ENCODE measurements at regions not wholly inside any gene's neighbourhood (a gene's known extent, or its start where the extent isn't known, plus 50 kb on each side); places are given as distances from the start of the nearest gene placed in this dataset.
"Not testable (repeated sequence)": the region's sequence is repeated elsewhere in the genome, so short reads cannot be mapped to it uniquely, and the experiment has no call there.

DNA sequence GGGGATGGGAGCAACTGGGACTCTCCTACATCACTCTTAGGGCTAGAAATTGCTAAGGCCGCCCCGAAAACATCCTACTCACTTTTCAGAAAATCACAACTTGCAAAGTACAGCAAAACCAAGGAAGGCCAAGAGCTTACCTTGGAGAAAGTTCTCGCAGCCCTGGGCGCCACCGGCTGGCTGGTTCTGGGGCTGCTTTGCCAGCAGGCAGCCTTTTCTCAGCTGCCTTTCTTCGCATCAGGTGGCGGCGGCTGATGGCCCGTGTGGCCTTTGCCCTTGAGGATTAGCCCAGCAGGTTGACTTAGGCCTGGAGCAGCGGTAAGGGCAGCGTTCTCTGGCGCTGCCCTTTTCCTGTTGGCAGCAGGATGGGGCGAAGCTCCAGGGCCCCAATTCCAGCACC, 77.3 kb upstream of the THOC3 start:
- DNase-seq; intact Hi-C loops (cut with micrococcal nuclease); ATAC-seq: not testable (repeated sequence)

DNA sequence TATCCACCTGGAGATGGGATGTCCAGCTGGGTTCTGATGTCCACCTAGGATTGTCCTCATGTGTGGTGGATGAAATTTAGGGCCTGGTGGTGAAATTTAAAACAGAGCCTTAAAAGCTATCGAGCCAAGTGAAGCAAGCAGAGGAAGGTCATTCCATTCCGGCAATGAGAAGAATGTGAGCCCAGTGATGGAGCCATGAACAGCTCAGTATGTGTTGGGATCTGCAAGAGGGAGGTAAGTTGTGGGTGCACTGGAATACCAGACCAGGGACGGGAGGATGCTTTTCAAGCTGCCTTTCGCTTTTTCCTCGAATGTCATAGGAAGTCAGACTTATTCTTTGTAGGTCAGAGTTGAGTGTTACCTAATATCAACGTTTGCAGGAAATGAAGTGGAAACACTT, 80.6 kb upstream of the THOC3 start:
- intact Hi-C loops (cut with micrococcal nuclease); ATAC-seq; DNase-seq: not testable (repeated sequence)

DNA sequence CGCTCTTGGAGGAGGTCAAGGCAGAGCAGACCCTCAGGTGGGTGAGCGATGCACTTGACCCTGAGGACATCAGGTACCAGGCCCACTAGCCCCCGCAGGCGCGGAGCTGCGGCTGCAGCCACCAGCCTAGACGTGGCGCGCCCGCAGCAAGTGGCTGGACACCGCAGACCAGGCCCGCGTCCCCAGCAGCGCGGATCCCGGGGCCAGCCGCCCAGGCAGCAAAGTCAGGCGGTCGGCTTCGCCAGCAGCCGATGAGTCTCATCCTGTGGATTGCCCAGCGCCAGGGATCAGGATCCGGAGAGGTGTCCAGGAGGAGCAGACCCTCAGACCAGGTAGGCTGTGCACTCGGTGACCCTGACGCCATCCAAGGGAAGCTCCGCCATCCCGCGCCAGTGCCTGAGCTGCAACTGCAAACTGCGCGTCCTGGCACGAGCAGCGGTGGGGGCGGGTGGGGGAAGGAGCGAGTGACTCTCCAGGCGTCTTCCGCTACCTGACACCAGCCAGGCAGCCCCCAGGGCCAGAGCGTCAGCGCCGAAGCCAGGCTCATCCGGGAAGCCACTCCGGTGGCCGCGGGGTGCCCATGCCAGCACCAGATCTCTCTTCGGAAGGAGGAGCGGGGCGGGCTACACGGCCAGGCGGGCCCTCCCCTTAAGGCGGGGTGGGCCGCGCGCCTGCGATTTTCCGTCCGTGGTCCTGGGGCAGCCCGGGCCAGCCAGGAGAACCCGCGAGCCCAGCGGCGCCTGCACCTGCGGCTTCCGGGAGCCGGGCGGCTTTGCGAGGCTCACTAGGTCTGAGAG, 92.6 kb upstream of the THOC3 start:
- DNase-seq; intact Hi-C loops (cut with micrococcal nuclease): not testable (repeated sequence)
- peak; percentile 69 for ATAC-seq

DNA sequence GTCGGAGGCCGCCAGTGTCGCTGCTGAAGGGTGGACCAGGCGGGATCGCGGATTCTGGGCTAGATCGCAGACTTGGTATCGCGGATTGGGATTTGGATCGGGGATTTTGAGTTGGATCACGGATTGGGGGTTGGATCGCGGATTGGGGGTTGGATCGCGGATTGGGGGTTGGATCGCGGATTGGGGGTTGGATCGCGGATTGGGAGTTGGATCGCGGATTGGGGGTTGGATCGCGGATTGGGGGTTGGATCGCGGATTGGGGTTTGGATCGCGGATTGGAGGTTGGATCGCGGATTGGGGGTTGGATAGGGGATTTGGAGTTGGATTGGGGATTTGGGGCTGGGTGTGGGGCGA, 93.1 kb upstream of the THOC3 start:
- ATAC-seq; intact Hi-C loops (cut with micrococcal nuclease); DNase-seq: not testable (repeated sequence)

DNA sequence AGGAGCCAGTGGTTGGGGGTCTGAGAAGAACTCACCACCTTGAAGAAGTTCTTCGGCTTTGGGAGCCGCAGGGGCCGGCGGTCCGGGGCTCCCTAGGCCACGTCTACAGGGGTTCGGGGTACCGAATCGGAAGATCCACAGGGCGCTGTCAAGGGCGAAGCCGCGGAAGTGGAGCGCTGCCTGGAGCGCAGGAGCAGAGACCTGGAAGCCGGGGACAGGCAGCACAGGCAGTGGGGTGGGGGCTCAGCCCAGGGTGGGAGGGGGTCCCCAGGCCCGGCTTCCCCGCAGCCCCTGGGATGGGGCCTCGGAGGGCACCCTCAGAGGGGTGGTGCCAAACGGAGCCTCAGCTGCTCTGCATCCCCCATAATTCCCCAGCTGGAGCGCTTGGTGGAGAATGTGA, 93.5 kb upstream of the THOC3 start:
- intact Hi-C loops (cut with micrococcal nuclease); ATAC-seq: not testable (repeated sequence)

DNA sequence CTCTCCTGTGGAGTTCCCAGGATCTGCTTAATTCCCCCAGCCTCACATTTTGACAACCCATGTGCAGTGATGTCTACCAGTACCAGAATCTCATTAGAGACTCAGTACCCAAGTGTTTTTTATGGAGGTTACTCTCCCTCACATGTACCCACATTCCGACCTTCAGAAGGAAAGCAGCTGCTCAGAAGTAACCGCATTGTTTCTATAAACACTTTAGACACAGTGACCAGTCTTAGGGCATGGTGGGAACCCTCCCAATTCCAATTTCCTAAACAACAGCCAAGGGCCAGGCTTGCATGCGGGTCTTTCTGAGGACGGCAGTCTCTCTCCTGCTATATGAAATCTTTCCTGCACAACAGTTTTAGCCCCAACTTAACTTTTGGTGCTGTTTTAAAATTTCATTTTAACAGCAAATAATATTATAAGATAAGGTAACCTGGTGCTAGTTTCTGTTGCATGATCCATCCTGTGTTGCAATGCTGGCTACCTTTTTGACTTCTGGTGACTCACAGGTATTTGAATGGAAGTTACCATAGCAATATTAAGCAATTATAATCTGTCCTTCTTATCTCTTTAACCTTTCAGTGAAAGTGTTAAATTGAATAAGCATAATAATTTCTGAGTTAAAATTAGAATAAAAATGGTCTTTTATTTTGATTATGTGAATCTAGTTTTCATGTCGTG, 98.3 kb upstream of the THOC3 start:
- intact Hi-C loops (cut with micrococcal nuclease); ATAC-seq; DNase-seq: not testable (repeated sequence)

More for the DNA sequence above, 93.5 kb upstream of the THOC3 start:
- DNase-seq: not testable (repeated sequence)

DNA sequence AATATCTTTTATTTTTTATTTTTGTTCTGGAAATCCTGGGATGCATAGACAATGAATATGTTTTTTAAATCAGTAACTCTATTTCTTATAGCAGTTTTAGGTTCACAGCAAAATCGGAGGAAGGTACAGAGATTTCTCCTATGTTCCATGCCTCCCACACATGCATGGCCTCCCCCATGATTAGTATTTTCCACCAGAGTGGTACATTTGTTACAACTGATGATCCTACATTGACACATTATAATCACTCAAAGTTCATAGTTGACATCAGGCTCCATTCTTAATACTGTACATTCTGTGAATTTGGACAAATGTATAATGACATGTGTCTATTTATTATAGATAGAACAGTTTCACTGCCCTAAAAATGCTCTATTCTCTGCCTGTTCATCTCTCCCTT, 99.0 kb upstream of the THOC3 start:
- not testable (repeated sequence) for ATAC-seq

DNA sequence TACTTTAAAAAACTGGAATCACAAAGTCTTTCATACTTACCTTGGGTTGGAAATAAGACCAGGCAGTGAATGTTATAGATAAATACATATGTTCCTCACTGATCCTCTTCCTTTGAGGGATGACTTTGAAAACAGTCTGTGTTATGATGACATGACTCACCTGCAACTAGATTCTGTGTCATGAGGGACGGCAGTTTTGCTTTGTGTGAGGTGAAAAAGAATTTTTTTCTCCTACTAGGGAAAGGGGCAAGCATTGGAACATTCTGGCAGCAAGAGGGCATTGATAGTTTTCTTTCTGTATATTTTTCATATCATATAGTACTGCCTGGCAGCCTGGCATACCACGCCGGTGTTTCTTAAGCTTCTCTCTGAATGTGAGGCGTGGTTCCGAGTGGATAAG, 99.8 kb upstream of the THOC3 start:
- intact Hi-C loops (cut with micrococcal nuclease); ATAC-seq; DNase-seq: not testable (repeated sequence)

More for the DNA sequence above, 99.0 kb upstream of the THOC3 start:
- DNase-seq; intact Hi-C loops (cut with micrococcal nuclease): not testable (repeated sequence)

DNA sequence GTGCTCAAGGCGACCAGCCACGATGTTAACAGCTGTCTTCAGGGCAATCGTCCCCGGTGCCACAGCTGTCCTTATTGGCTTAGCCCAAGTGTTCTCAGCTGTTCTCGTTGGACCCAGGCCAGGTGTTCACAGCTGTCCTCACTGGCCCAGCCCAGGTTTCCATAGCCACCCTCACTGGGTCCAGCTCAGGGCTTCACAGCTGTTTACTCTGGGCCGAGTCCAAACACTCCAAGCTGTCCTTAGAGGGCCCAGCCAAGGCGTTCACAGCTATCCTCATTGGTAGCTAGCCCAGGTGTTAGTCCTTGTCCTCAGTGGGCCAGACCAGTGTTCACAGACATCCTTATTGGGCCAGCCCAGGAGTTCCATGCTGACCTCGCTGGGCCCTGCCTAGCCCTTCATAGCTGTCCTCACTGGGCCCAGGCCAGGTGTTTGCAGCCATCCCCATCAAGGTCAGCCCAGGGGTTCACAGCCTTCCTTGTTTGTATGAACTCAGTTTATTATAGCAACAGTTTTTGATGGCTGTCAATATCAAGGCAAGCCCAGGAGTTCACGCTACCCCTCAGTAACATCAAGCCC, 106.0 kb upstream of the THOC3 start:
- intact Hi-C loops (cut with micrococcal nuclease); ATAC-seq; DNase-seq: not testable (repeated sequence)

DNA sequence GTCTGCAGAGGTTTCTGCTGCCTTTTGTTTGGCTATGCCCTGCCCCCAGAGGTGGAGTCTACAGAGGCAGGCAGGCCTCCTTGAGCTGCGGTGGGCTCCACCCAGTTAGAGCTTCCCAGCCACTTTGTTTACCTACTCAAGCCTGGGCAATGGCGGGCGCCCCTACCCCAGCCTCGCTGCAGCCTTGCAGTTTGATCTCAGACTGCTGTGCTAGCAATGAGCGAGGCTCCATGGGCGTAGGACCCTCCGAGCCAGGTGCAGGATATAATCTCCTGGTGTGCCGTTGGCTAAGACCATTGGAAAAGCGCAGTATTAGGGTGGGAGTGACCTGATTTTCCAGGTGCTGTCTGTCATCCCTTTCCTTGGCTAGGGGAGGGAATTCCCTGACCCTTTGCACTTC, 115.6 kb upstream of the THOC3 start:
- ATAC-seq; DNase-seq; intact Hi-C loops (cut with micrococcal nuclease): not testable (repeated sequence)

DNA sequence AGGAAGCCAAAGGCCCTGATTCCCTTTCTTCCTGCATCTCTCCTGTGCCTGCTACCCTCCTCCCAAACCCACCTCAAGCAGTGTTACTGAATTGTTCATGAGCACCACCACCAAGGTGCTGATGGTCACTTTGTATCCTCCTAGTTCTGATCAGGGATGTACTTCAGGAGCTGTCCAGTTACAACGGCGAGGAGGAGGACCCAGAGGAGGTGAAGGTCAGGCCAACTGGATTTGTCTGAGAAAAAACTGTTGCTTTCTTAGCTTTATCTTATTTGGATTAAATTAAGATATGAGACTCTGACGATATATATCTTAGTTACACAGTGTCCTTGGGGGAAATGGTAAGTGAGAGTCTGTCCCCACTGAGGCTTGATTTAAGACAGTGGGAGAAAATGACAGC, 135.0 kb upstream of the THOC3 start:
- intact Hi-C loops (cut with micrococcal nuclease); DNase-seq; ATAC-seq: not testable (repeated sequence)

DNA sequence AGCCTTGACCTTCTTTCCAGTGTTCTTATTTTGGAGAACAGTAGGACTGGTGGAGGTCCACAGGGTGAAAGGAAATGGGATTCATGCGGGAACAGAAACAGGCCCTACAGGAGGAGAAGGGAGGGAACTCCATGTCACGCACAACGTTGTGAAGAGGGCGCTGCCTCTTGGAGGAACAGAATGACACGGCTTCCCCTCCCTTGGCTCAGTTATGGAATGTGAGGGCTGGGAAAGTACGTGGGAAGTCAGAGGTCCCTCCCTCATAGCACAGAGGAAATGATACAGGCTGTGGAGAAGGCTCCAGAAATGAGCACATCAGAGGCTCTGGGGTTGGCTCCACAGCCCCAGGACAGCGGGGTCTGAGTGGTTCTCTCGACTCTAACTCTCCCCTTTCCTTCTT, 125.3 kb upstream of the SIMC1 start:
- intact Hi-C loops (cut with micrococcal nuclease); ATAC-seq; DNase-seq: not testable (repeated sequence)

DNA sequence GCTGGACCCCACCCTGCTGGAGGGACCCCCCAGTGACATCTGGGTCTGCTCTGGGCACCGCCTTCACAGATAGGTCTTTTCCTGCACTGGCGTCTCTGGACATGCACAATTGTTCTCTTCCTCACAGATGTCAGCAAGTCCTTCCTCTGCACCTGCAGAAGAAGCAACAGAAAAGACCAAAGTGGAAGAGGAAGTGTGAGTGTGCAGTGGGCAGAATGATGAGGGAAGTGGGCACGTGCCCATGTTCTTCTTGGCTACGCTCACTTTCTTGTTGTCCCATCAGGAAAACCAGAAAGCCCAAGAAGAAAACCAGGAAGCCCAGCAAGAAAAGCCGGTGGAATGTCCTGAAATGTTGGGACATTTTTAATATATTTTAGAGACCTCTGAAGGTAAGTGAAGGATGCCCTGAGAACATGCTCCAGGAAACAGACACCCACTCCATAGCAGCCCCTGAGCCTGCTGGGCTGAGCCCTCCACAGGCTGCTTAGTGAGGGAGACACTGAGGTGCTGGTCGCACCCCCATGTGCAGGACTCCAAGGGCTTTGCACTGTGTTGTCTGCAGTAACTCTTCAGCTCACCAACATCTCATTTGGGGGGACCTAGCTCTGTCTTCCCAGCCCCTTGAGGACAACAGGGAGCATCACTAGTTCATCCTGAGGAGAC, 124.4 kb upstream of the SIMC1 start:
- DNase-seq; ATAC-seq; intact Hi-C loops (cut with micrococcal nuclease): not testable (repeated sequence)

DNA sequence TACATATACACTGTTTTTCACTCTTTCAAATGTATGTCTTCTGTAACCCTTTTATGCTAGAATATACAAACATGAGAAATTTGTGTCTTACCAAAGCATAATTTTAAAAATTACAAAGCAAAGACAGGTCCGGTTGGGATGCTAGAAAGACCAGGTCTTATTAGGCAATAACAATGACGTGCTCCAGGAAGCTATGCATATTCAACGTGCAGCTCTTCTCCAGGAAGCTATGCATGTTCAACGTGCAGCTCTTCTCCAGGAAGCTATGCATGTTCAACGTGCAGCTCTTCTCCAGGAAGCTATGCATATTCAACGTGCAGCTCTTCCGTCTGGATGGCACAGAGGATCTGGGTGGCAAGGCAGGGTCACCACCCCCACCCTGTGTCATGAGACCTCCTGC, 123.4 kb upstream of the SIMC1 start:
- intact Hi-C loops (cut with micrococcal nuclease); ATAC-seq; DNase-seq: not testable (repeated sequence)

DNA sequence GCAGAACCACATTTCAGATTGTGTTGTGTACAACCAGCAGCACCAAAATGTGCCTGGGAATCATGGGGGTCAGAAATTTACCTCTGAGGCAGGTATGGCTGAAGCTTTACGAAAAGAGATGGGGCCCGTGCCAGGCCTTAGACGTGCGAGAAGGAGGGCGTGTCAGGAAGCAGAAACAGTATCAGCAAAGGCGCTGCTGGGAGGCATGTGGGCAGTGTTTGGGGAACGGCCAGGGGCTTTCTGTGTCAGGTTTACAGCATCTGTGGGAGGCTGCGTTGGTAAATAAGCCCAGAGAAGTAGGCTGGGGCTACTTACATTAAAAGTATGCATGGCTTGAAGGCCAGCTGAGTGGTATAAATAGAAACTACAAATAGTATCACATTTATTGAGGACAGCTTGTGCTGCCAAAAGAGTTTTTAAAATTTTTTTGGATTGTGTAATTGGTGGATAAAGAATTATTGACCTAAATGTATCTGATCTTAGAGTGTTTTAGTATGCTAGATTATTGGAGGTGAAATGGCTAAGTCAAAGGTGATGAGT, 120.5 kb upstream of the SIMC1 start:
- intact Hi-C loops (cut with micrococcal nuclease); DNase-seq; ATAC-seq: not testable (repeated sequence)

DNA sequence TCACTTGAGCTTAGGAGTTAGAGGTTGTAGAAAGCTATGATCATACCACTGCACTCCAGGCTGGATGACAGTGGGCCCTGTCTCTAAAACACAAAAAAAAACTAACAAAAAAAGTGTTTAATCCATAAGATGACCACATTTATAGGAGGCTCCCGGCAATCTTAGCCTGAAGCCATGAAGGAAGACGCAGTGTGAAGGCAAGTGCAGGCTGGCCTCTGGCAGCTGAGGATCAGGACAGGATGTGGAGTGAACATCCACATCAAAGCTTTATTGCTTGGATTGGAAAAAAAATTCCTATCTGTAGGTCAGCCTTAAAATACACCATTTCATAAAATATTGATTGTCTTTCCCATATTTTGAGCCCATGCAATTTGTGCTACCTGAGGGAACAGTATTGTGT, 115.9 kb upstream of the SIMC1 start:
- intact Hi-C loops (cut with micrococcal nuclease); DNase-seq; ATAC-seq: not testable (repeated sequence)

DNA sequence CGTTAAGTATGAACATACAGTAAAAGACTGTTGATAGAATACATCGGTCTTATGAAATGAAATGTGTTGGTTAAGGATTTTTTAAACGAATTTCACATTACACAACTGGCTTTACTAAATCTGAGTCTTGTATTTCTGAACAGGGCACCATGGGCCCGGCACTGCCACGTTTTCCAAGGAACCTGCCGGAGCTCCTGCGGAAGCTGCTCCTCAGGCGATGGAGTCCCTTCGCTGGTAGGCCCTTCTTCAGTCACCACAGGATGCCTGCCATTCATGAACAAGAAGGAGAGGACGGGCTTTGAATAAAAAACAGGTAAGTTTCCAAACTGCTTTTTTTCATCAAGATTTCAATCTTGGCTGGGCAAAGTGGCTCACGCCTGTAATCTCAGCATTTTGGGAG, 114.1 kb upstream of the SIMC1 start:
- DNase-seq; ATAC-seq; intact Hi-C loops (cut with micrococcal nuclease): not testable (repeated sequence)

DNA sequence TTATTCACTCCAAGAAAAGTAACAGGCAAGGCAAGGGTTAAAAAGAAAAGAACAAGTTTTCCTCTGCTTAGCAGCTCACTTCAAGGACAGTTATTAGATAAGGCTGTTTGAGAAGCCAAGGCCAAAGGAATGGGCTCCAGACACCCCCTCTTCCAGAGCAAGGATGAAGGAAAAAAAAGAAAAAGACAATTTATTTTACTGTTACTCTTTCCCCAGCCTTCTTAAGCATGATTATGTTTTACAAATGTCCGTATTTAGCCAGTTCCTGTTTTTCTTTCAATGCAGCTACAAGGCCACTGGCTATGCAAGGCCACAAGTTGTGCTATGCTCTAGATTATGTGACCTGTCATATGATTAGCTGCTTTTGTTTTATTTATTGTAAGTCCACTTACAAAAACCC, 106.5 kb upstream of the SIMC1 start:
- intact Hi-C loops (cut with micrococcal nuclease): no loop called here
- ATAC-seq (no peak), DNase-seq (no peak)

Measured in left ventricle myocardium superior (tissue), 1 donor.